LoVo (cell line): ENCODE measurements at regions not wholly inside any gene's neighbourhood (a gene's known extent, or its start where the extent isn't known, plus 50 kb on each side); places are given as distances from the start of the nearest gene placed in this dataset.
"Not testable (repeated sequence)": the region's sequence is repeated elsewhere in the genome, so short reads cannot be mapped to it uniquely, and the experiment has no call there.

Source experiments
- DNase-seq: peaks from one replicate; pipeline ENCODE4 v3.0.0-alpha.2; 2016; ENCODE audit warnings: low spot score

DNA sequence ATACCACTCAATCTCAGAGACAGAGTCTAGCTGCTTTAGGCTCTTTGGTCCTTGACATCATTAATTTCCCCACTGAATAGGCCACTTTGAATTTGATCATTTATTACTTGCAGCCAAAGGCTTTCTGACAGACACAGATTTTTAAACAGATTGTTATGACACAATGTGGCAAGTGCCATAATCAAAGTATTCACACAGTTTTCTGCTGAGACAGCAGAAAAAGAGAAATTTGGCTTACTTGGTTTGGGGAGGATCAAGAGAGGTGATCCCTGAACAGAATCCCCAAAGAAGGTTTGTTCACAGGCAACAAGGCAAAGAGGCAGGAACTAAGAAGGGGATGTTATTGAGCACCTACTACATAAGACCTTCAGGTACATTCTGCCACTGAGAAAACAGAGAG lies 138.0 kb upstream of the TOP1 start:
- DNase-seq: no peak

- DNase-seq: no peak
Measured at GRCh38 chr20:40891351-40891750, 137.3 kb upstream of the TOP1 start.

DNA sequence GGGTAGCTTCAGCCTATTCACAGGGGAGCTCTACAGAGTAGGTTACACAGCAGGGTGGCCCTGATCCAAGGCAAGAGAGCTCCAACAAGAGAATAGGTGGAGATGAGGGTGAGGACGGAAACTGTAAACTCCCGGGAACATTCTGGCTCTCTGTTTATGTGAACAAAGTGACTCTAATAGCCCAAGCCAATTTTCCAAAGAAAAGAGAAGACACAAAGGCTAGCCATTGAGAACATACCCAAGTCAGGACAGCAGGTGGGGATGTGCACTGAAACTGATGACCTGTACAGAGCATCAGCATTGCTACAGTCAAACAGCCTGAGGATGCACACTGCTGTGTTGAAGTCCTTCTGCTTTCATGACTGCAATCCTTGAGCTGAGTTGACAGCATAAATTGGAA lies 136.0 kb upstream of the TOP1 start:
- no peak for DNase-seq

- no peak for DNase-seq
Measured at GRCh38 chr20:40893610-40894236, 134.9 kb upstream of the TOP1 start.

- DNase-seq: no peak
Measured at GRCh38 chr20:40894237-40894630, 134.4 kb upstream of the TOP1 start.

DNA sequence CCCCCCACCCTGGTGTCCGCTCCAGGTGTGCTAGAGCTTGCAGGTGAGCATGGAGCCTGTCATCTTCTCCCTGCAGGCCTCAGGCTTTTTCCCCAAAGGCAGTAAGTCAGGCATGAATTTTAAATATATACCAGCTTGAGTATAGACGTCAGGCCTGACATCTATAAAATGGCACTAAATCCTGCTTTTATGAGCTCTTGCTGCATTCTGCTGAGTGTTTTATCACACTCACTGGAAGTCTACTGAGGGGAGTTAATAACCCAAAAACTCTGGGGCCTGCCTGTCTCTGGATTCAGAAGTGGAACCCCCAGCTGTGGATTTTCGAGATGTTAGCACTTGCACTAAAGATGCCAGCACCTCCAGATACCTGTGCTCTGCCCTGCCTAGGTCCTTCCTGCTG lies 133.4 kb upstream of the TOP1 start:
- no peak for DNase-seq

DNA sequence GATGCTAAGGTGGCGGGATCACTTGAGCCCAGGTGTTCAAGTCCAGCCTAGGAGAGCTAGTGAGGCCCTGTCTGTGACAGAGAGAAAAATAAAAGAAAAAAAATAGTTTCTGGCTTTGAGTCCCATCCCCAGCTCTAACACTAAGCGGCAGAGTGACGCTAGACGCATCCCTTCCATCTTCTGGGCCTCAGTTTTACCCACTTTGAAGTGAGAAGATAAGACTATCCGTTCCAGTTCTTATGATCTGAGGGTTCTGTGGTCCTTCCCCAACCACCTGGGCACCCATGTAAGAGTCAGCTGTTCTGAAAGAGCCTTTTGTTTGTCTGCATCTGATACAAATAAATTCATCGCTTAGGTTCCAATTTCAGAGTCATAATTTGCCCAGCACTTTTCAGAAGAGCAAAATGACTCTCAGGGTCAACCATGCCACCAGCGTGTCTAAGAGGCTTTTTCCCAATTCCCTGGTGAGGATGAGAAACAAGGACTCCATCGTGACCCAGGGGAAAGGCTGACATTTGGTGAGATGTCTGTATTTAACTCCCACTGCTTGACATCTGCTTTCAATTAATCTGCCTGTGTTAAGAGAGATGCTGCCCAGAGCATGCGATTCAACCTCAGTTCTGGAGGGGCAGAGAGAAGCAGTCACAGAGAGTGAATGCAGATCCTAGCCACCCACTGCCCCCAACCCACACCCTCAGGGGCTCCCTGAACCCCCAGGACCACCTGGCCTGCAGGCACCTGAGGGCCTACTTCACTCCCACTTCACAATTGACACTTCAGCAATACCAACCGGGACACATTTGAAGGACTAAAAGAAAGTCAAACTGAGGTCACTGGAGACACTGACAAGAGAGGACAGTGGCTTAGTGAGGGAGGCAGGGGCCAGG lies 131.6 kb upstream of the TOP1 start:
- DNase-seq: no peak

DNA sequence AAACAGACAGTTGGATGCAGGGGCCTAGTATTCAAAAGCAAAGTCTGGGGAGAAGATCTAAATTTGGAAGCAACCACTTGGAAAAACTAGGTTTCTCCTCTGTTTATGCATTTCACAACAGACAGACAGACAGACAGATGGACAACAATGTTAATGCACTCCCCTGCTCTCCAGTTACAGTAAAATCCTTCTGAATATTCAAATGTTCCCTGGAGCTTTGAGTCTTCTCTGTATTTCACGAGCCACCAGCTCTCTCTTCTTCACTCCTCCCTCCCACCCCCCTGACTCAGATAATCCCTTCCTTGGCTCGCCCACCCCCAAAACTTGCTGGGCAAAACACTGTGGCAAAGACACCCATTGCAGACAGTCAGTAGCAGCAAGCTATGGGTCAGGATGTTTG lies 129.3 kb upstream of the TOP1 start:
- DNase-seq: no peak

DNA sequence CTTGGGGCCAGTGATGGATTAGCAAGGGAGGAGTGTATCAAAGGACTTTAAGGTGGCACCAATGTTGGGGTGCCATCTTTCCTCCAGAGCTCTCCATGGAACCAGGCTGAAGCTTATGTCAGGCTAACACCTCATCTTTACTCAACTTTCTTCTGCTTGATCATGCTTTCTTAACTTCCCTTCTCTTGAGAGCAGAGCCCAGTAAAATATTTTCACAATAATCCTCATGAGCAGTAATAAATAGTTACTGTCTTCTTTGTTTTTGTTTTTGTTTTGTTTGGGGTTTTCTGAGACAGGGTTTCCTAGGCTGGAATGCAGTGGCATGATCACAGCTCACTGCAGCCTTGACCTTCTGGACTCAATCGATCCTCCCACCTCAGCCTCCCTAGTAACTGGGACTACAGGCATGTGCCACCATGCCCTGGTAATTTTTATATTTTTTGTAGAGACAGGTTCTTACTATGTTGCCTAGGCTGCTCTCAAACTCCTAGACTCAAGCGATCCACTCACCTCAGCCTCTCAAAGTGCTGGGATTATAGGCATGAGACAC lies 127.9 kb upstream of the TOP1 start:
- no peak for DNase-seq

- no peak for DNase-seq
Measured at GRCh38 chr20:40902661-40903060, 126.0 kb upstream of the TOP1 start.

- DNase-seq: no peak
Measured at GRCh38 chr20:40908309-40908708, 120.3 kb upstream of the TOP1 start.

DNA sequence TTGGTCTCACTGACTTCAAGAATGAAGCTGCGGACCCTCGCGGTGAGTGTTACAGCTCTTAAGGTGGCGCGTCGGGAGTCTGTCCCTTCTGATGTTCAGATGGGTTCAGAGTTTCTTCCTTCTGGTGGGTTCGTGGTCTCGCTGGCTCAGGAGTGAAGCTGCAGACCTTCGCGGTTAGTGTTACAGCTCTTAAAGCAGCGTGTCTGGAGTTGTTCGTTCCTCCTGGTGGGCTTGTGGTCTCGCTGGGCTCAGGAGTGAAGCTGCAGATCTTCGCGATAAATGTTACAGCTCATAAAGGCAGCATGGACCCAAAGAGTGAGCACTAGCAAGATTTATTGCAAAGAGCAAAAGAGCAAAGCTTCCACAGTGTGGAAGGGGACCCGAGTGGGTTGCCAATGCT lies 119.1 kb upstream of the TOP1 start:
- DNase-seq: not testable (repeated sequence)

- not testable (repeated sequence) for DNase-seq
Measured at GRCh38 chr20:40910436-40910835, 118.2 kb upstream of the TOP1 start.

DNA sequence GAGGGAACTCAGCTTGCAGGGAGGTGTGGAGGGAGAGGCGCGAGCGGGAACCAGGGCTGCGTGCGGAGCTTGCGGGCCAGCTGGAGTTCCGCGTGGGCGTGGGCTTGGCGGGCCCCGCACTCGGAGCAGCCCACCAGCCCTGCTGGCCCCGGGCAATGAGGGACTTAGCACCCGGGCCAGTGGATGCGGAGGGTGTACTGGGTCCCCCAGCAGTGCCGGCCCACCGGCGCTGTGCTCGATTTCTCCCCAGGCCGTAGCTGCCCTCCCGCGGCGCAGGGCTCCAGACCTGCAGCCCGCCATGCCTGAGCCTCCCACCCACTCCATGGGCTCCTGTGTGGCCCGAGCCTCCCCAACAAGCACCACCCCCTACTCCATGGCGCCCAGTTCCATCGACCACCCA lies 117.5 kb upstream of the TOP1 start:
- DNase-seq: not testable (repeated sequence)

GRCh38 chr20:40913224-40914185 lies 115.1 kb upstream of the TOP1 start:
- DNase-seq: no peak

GRCh38 chr20:40915756-40916155 lies 112.9 kb upstream of the TOP1 start:
- DNase-seq: no peak

DNA sequence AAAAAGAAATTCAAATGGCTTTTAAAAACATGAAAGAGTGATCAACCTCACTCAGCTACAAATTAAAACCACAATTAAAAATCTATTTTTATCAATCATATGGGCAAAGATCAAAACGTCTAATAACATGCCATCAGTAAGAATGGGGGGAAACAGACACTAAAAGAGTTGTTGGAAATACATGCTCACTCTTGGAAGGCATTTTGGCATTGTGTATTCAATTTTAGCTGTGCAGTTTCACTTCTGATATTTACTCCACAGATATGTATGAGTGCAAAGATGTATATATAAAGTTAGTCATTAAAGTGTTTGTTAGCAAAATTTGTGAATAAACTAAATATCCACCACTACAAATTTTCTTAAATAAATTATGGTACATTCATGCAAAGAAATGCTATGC lies 112.3 kb upstream of the TOP1 start:
- no peak for DNase-seq

DNA sequence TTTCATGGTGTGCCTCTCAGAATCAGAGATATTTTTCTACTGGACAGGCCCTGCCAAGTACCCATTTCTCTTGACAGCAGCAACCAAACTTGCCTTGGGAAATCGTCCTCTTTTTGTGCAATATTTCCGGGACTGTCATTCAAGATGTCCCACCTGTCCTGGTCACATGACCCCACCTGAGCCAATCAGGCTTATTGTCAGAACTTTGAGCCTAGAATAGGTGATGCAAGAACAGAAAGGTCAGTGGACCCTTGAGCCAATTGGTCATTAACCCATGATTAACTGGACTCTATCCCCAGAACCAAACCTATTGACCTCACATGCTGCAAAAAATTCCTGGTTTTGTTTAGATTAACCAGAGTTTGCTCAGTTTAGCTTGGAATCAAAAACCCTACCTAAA lies 108.3 kb upstream of the TOP1 start:
- no peak for DNase-seq

GRCh38 chr20:40922865-40923264 lies 105.8 kb upstream of the TOP1 start:
- DNase-seq: no peak

DNA sequence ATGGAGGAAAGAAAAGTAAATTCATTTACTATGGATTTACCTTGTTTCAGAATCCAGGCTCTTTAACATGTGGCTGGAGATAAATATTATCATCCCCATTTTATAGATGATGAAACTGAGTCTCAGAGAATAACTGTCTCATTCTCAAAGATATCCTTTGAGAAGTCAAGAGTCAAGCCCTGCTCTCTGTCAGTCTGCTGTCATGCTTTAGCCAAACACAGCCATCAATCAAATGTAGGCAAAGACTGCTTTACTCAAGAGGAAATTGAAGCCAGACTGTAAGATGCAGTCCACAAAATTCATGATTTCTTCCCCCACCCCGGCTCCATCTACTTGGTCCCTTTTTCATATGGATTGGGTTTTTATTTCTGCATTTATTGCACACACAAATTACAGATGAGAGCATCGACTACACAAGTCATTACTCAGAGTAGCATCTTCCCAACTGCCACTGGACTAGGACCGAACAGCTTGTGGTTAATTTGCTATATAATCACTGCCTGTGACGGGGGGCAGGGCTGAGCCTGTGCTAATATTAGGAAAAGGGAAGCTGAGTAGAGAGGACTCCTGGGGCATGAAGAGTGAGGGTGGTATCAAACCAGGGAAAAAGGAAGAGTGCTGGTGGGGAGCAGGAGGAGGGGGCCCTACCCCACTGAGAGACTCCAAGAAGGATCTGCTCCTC lies 102.7 kb upstream of the TOP1 start:
- no peak for DNase-seq

- DNase-seq: no peak
Measured at GRCh38 chr20:40926928-40927327, 101.7 kb upstream of the TOP1 start.

- no peak for DNase-seq
Measured at GRCh38 chr20:40930561-40930960, 98.1 kb upstream of the TOP1 start.
